Ishikawa (cell line): ENCODE measurements at regions not wholly inside any gene's neighbourhood (a gene's known extent, or its start where the extent isn't known, plus 50 kb on each side); places are given as distances from the start of the nearest gene placed in this dataset.

Experiments
- CEBPB ChIP-seq: IDR thresholded peaks from 2 replicates; pipeline ENCODE4 v1.6.1; 2012
- TAF1 ChIP-seq: IDR thresholded peaks from 2 replicates; pipeline ENCODE4 v1.6.1; 2012; ENCODE audit warnings: low read depth, mild to moderate bottlenecking

- TF ChIP-seq CEBPB, result no peak
- no peak for TF ChIP-seq TAF1
These were observed 87.9 kb upstream of the SPAG17 start for GRCh38 chr1:118272884-118273283.
